Suppressor macrophage (primary cell): ENCODE measurements at regions not wholly inside any gene's neighbourhood (a gene's known extent, or its start where the extent isn't known, plus 50 kb on each side); places are given as distances from the start of the nearest gene placed in this dataset.
"Not testable (repeated sequence)": the region's sequence is repeated elsewhere in the genome, so short reads cannot be mapped to it uniquely, and the experiment has no call there.

ENCODE experiments used
- DNase-seq, 4 experiments: peaks; one replicate each; pipeline ENCODE4 v3.0.0-alpha.2; 2020 to 2022

- peak; percentile 37 to 69 (median 66) for DNase-seq
These were observed 183.1 kb upstream of the PRSS58 start for GRCh38 chr7:142440906-142441411.

GRCh38 chr7:142440219-142440905, 182.5 kb upstream of the PRSS58 start:
- DNase-seq = no peak

GRCh38 chr7:142439739-142440138, 181.9 kb upstream of the PRSS58 start:
- peak in 2 of 4 experiments; percentile 21 to 45 for DNase-seq

- no peak for DNase-seq
These were observed 181.2 kb upstream of the PRSS58 start for GRCh38 chr7:142438923-142439515.

- DNase-seq = peak; percentile 57 to 77 (median 73)
These were observed 180.5 kb upstream of the PRSS58 start for GRCh38 chr7:142438235-142438922.

- no peak for DNase-seq
These were observed 179.9 kb upstream of the PRSS58 start for GRCh38 chr7:142437741-142438140.

GRCh38 chr7:142436601-142437000, 178.7 kb upstream of the PRSS58 start:
- DNase-seq = no peak

GRCh38 chr7:142435606-142436005, 177.7 kb upstream of the PRSS58 start:
- DNase-seq = not testable (repeated sequence)

GRCh38 chr7:142434666-142435167, 176.9 kb upstream of the PRSS58 start:
- no peak for DNase-seq

- DNase-seq = peak in 3 of 4 experiments; percentile 26 to 43 (median 33)
These were observed 176.3 kb upstream of the PRSS58 start for GRCh38 chr7:142434133-142434532.

GRCh38 chr7:142432377-142432776, 174.5 kb upstream of the PRSS58 start:
- DNase-seq = no peak

- no peak for DNase-seq
These were observed 173.6 kb upstream of the PRSS58 start for GRCh38 chr7:142431491-142431890.

- no peak for DNase-seq
These were observed 170.2 kb upstream of the PRSS58 start for GRCh38 chr7:142428094-142428493.

- DNase-seq = no peak
These were observed 167.4 kb upstream of the PRSS58 start for GRCh38 chr7:142425281-142425680.

- peak in 1 of 4 experiments; percentile 14 for DNase-seq
These were observed 164.8 kb upstream of the PRSS58 start for GRCh38 chr7:142422621-142423020.

GRCh38 chr7:142420554-142421362, 162.9 kb upstream of the PRSS58 start:
- peak; percentile 33 to 60 (median 43) for DNase-seq

- DNase-seq = peak in 2 of 4 experiments; percentile 16
These were observed 160.5 kb upstream of the PRSS58 start for GRCh38 chr7:142418326-142418725.

- DNase-seq = no peak
These were observed 157.1 kb upstream of the PRSS58 start for GRCh38 chr7:142414915-142415314.

GRCh38 chr7:142414135-142414534, 156.3 kb upstream of the PRSS58 start:
- no peak for DNase-seq

GRCh38 chr7:142413280-142414000, 155.6 kb upstream of the PRSS58 start:
- DNase-seq = no peak

GRCh38 chr7:142412551-142413193, 154.8 kb upstream of the PRSS58 start:
- DNase-seq = peak; percentile 60 to 77 (median 70)
